ENCODE measurements at regions not wholly inside any gene's neighbourhood (a gene's known extent, or its start where the extent isn't known, plus 50 kb on each side); places are given as distances from the start of the nearest gene placed in this dataset.

GRCh38 chr13:94936633-94937032 lies 224.3 kb upstream of the SOX21 start:
- TF ChIP-seq POLR2A (IDR thresholded peaks at IDR 0.05): no peak
- TF ChIP-seq, protein P1, sequence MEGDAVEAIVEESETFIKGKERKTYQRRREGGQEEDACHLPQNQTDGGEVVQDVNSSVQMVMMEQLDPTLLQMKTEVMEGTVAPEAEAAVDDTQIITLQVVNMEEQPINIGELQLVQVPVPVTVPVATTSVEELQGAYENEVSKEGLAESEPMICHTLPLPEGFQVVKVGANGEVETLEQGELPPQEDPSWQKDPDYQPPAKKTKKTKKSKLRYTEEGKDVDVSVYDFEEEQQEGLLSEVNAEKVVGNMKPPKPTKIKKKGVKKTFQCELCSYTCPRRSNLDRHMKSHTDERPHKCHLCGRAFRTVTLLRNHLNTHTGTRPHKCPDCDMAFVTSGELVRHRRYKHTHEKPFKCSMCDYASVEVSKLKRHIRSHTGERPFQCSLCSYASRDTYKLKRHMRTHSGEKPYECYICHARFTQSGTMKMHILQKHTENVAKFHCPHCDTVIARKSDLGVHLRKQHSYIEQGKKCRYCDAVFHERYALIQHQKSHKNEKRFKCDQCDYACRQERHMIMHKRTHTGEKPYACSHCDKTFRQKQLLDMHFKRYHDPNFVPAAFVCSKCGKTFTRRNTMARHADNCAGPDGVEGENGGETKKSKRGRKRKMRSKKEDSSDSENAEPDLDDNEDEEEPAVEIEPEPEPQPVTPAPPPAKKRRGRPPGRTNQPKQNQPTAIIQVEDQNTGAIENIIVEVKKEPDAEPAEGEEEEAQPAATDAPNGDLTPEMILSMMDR (IDR thresholded peaks at IDR 0.05 in 8 of 11, conservative IDR thresholded peaks at IDR 0.05 in 3 of 11): no peak

Measured in spleen (tissue), 7 donors.